ENCODE measurements at regions not wholly inside any gene's neighbourhood (a gene's known extent, or its start where the extent isn't known, plus 50 kb on each side); places are given as distances from the start of the nearest gene placed in this dataset.
A peak's percentile ranks its signal among the peaks of the same experiment; 100 is the strongest.

DNA sequence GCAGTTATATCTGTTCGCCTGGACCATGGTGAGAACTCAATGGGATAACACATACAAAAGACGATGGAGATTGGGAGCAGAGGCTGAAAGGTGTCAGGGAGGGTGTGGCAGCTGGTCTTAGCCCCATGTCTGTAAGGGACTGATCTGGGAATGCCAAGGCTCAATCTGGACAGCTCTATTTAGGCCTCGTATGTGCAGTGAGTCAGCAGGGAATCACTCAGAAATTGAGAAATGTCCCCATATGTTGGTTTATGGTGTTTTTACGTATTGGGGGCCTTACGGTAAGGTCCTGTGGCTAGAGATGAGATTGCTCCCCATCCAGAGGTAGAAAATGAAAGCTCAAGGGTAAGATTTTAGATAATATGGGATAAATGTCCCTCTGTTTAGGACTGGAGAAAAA lies 71.4 kb upstream of the TTC29 start:
- H3K27me3 ChIP-seq (ENCODE audit: control insufficient read depth, extremely low read depth, insufficient read depth, low read length), result no peaks in the 10 kb centered on the region
- DNase-seq (ENCODE audit: low read depth, low spot score) (no peak), FAIRE-seq (no peak)

GRCh38 chr4:147019091-147019490 lies 73.4 kb upstream of the TTC29 start:
- Histone ChIP-seq H3K27ac (ENCODE audit: control insufficient read depth, insufficient read depth, low read length) (no peak overlapping the region), H3K9me1 (ENCODE audit: control insufficient read depth, extremely low read depth, insufficient read depth, low read length) (no peaks in the 10 kb centered on the region), H3K4me1 (ENCODE audit: control insufficient read depth, extremely low read depth, insufficient read depth, low read length) (no peaks in the 10 kb centered on the region), H3K36me3 (ENCODE audit: control insufficient read depth in 2 of 2, extremely low read depth in 1 of 2, insufficient read depth in 2 of 2, low read length in 2 of 2) (no peaks in the 10 kb centered on the region), H4K20me1 (ENCODE audit: control insufficient read depth, extremely low read depth, insufficient read depth, low read length) (no peaks in the 10 kb centered on the region), H3K79me2 (ENCODE audit: control insufficient read depth, insufficient read depth, low read length) (no peaks in the 10 kb centered on the region), H3K9ac (ENCODE audit: control insufficient read depth, extremely low read depth, insufficient read depth, low read length) (no peak overlapping the region), H3K27me3 (ENCODE audit: control insufficient read depth, extremely low read depth, insufficient read depth, low read length) (no peaks in the 10 kb centered on the region), H3K9me3 (ENCODE audit: control insufficient read depth, low read depth, low read length) (no peaks in the 10 kb centered on the region), H3K4me2 (ENCODE audit: control insufficient read depth, extremely low read depth, insufficient read depth, low read depth, low read length) (no peak overlapping the region), H2AFZ (ENCODE audit: control insufficient read depth, low read length) (no peak overlapping the region), H3K4me3 (ENCODE audit: control insufficient read depth in 2 of 3, extremely low read depth in 1 of 3, insufficient read depth in 2 of 3, low read depth in 1 of 3, low read length in 3 of 3) (no peak overlapping the region)
- TF ChIP-seq EZH2 (IDR thresholded peaks at IDR 0.05; ENCODE audit: low read length) (no peak), CTCF (optimal IDR thresholded peaks at IDR 0.05 in 1 of 3, IDR thresholded peaks at IDR 0.05 in 1 of 3, conservative IDR thresholded peaks at IDR 0.05 in 1 of 3; ENCODE audit: extremely low read depth in 1 of 3, insufficient read depth in 2 of 3, low read length in 3 of 3) (peak; percentile 72 to 92 (median 76))
- DNase-seq (ENCODE audit: low read depth, low spot score) (peak; percentile 32), FAIRE-seq (peak; percentile 55)
- dilution Hi-C loops (cut with MboI; ENCODE audit: extremely low pct_ligation_motif_present, low sequenced_read_pairs), result no loop called here

More for the DNA sequence above, 71.4 kb upstream of the TTC29 start:
- no peak for TF ChIP-seq CTCF (optimal IDR thresholded peaks at IDR 0.05 in 1 of 3, IDR thresholded peaks at IDR 0.05 in 1 of 3, conservative IDR thresholded peaks at IDR 0.05 in 1 of 3; ENCODE audit: extremely low read depth in 1 of 3, insufficient read depth in 2 of 3, low read length in 3 of 3)
- TF ChIP-seq EZH2 (IDR thresholded peaks at IDR 0.05; ENCODE audit: low read length), result no peak
- Histone ChIP-seq H2AFZ (ENCODE audit: control insufficient read depth, low read length) (no peak overlapping the region), H3K4me2 (ENCODE audit: control insufficient read depth, extremely low read depth, insufficient read depth, low read depth, low read length) (no peak overlapping the region), H3K9me3 (ENCODE audit: control insufficient read depth, low read depth, low read length) (no peaks in the 10 kb centered on the region), H3K27ac (ENCODE audit: control insufficient read depth, insufficient read depth, low read length) (no peak overlapping the region), H3K9me1 (ENCODE audit: control insufficient read depth, extremely low read depth, insufficient read depth, low read length) (no peaks in the 10 kb centered on the region), H4K20me1 (ENCODE audit: control insufficient read depth, extremely low read depth, insufficient read depth, low read length) (no peaks in the 10 kb centered on the region), H3K79me2 (ENCODE audit: control insufficient read depth, insufficient read depth, low read length) (no peaks in the 10 kb centered on the region), H3K9ac (ENCODE audit: control insufficient read depth, extremely low read depth, insufficient read depth, low read length) (no peak overlapping the region), H3K36me3 (ENCODE audit: control insufficient read depth in 2 of 2, extremely low read depth in 1 of 2, insufficient read depth in 2 of 2, low read length in 2 of 2) (no peaks in the 10 kb centered on the region), H3K4me3 (ENCODE audit: control insufficient read depth in 2 of 3, extremely low read depth in 1 of 3, insufficient read depth in 2 of 3, low read depth in 1 of 3, low read length in 3 of 3) (no peak overlapping the region), H3K4me1 (ENCODE audit: control insufficient read depth, extremely low read depth, insufficient read depth, low read length) (no peaks in the 10 kb centered on the region)
- dilution Hi-C loops (cut with MboI; ENCODE audit: extremely low pct_ligation_motif_present, low sequenced_read_pairs), result no loop called here
